Epithelial cell of esophagus (primary cell): ENCODE measurements at regions not wholly inside any gene's neighbourhood (a gene's known extent, or its start where the extent isn't known, plus 50 kb on each side); places are given as distances from the start of the nearest gene placed in this dataset.

ENCODE experiments used
- DNase-seq: peaks from one replicate; pipeline ENCODE4 v3.0.0; 2010; ENCODE audit warnings: low read depth
- H3K4me3 ChIP-seq: 2 replicates; pipeline ENCODE4 v1.5.1; 2011; ENCODE audit warnings: mild to moderate bottlenecking, low read length, control low read depth
- CTCF ChIP-seq: IDR thresholded peaks from 2 replicates; pipeline ENCODE4 v1.5.1; 2011; ENCODE audit warnings: low read depth, mild to moderate bottlenecking, low read length, control low read depth, inconsistent platforms; ENCODE audit not compliant: insufficient read depth; ENCODE audit errors: missing control alignments

- TF ChIP-seq CTCF: no peak
- H3K4me3 ChIP-seq: no peak overlapping the region
- DNase-seq: peak; percentile 18
Observed at GRCh38 chr14:53338192-53338591, 185.1 kb upstream of the DDHD1 start.

GRCh38 chr14:53336729-53337128 lies 183.6 kb upstream of the DDHD1 start:
- TF ChIP-seq CTCF: no peak
- DNase-seq: no peak
- H3K4me3 ChIP-seq: no peak overlapping the region

GRCh38 chr14:53333809-53334208 lies 180.7 kb upstream of the DDHD1 start:
- no peak overlapping the region for H3K4me3 ChIP-seq
- no peak for DNase-seq
- TF ChIP-seq CTCF: no peak

GRCh38 chr14:53331921-53332320 lies 178.8 kb upstream of the DDHD1 start:
- H3K4me3 ChIP-seq: no peak overlapping the region
- DNase-seq: no peak

GRCh38 chr14:53331247-53331646 lies 178.1 kb upstream of the DDHD1 start:
- no peak for TF ChIP-seq CTCF
- H3K4me3 ChIP-seq: no peak overlapping the region
- peak; percentile 90 for DNase-seq

More at GRCh38 chr14:53331921-53332320, 178.8 kb upstream of the DDHD1 start:
- TF ChIP-seq CTCF: no peak

GRCh38 chr14:53330441-53330840 lies 177.3 kb upstream of the DDHD1 start:
- peak; percentile 15 for DNase-seq
- TF ChIP-seq CTCF: no peak
- no peak overlapping the region for H3K4me3 ChIP-seq

GRCh38 chr14:53328841-53329240 lies 175.7 kb upstream of the DDHD1 start:
- no peak for DNase-seq
- no peak overlapping the region for H3K4me3 ChIP-seq

More at GRCh38 chr14:53328841-53329240, 175.7 kb upstream of the DDHD1 start:
- no peak for TF ChIP-seq CTCF
